ENCODE measurements at regions not wholly inside any gene's neighbourhood (a gene's known extent, or its start where the extent isn't known, plus 50 kb on each side); places are given as distances from the start of the nearest gene placed in this dataset.

DNA sequence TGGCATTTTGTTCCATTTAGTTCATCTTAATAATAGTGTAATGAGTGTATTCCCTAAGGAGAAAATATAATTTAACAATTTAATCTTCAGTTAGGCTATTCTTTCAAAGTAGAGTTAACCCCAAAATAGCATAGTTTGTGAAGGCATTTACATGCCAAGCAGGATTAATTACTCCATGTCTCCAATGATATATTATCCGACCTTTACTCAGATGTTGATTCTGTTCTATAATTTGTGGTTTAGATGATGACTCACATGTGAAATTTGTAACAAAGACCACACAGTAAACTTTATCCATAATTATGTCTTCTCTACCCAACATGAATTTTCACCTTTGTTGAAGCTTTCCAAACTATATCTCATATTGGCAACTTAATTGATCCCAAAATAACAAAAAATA, 2065.2 kb downstream of the MRPL39 start:
- DNase-seq (ENCODE audit: extremely low read depth, low read depth), result no peak
- TF ChIP-seq, protein P1, sequence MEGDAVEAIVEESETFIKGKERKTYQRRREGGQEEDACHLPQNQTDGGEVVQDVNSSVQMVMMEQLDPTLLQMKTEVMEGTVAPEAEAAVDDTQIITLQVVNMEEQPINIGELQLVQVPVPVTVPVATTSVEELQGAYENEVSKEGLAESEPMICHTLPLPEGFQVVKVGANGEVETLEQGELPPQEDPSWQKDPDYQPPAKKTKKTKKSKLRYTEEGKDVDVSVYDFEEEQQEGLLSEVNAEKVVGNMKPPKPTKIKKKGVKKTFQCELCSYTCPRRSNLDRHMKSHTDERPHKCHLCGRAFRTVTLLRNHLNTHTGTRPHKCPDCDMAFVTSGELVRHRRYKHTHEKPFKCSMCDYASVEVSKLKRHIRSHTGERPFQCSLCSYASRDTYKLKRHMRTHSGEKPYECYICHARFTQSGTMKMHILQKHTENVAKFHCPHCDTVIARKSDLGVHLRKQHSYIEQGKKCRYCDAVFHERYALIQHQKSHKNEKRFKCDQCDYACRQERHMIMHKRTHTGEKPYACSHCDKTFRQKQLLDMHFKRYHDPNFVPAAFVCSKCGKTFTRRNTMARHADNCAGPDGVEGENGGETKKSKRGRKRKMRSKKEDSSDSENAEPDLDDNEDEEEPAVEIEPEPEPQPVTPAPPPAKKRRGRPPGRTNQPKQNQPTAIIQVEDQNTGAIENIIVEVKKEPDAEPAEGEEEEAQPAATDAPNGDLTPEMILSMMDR (IDR thresholded peaks at IDR 0.05; ENCODE audit: low read depth, low read length), result no peak

DNA sequence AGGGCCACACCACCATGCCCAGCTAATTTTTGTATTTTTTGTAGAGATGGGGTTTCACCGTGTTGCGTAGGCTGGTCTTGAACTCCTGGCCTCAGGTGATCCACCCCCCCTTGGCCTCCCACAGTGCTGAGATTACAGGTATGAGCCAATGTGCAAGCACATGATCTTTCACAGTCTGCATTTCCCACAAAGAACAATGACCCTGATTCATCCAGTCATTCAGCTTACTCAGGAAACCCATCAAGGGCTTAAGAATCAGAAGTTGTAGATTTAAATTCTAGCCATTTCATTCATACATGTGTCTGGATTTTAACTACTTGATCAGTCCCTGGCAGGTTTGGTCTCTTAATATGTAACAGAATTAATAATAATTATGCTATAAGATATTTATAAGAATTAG, 2065.7 kb downstream of the MRPL39 start:
- TF ChIP-seq, protein P1 (IDR thresholded peaks at IDR 0.05; ENCODE audit: low read depth, low read length), result no peak
- DNase-seq (ENCODE audit: extremely low read depth, low read depth), result no peak

DNA sequence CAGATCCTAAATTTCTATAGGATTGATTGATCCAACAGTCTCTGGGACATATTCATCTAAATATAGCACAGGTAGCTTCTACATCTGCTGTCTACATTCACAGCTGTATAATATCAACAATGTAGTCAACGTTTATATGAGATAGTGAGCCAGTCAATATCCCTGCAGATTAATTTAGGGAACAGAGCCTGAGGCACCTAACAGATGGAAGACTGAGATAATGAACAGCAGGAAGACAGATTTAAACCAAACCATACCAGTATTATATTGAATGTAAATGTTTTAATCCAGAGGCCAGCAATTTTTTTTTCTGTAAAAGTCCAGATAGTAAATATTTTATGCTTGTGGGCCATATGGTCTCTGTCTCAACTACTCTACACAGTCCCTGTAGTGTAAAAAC, 2072.4 kb downstream of the MRPL39 start:
- TF ChIP-seq, protein P1 (IDR thresholded peaks at IDR 0.05; ENCODE audit: low read depth, low read length), result no peak

DNA sequence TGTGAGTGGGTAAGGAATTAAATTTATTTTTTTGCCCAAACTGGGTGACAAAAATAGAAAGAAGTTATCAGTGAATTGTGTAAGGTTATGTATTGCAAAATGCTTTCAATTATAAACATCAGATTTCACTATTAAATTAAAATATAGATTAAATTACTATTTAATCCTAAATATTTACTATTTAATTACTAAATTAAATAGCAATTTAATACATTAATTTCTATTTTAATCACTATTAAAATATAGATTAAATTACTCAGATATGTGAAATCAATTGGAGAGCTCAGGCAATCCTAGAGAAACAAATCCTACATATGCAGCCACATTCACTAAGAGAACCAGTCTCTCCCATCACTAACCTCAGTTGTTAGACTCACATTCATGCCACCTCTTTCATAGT, 2075.8 kb downstream of the MRPL39 start:
- no peak for DNase-seq (ENCODE audit: extremely low read depth, low read depth)
- TF ChIP-seq, protein P1 (IDR thresholded peaks at IDR 0.05; ENCODE audit: low read depth, low read length), result no peak

More for the DNA sequence above, 2072.4 kb downstream of the MRPL39 start:
- no peak for DNase-seq (ENCODE audit: extremely low read depth, low read depth)

DNA sequence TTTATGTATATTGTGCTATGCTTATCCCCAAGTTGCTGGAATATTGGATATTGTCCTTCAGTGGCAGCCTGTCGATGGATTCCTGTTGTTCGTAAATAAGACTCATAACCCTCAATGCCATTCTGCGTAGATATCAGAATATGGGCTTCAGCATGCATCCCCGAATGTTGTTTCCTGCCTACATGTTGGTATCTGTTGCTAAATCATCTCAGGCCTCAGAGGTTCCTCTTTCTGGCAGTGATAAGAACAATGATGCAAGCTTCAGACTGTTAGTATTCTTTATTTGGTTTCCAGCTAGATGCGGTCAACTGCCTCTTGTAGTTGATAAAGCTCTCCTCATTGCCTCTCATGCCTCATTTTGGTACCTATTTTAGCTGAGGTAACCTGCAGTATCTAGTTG, 2082.6 kb downstream of the MRPL39 start:
- DNase-seq (ENCODE audit: extremely low read depth, low read depth), result no peak
- TF ChIP-seq, protein P1 (IDR thresholded peaks at IDR 0.05; ENCODE audit: low read depth, low read length), result no peak

DNA sequence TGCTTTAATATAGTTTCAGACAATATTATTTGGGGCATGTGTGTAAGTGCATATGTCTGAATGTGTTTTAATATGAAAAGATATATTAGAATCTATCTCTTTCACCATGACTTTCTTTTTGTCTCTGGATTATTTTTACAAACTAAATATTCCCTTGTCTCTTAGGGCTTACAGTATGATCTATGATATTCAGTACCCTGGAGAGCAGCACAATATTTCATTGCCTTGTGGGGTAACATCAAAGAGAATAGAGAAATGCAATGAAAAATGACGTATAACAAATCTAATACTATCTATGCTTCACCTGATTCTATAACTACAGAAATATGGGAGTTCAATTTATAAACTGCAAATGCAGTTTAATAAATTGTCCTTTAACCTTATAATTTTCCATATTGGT, 2084.5 kb downstream of the MRPL39 start:
- no peak for DNase-seq (ENCODE audit: extremely low read depth, low read depth)
- TF ChIP-seq, protein P1 (IDR thresholded peaks at IDR 0.05; ENCODE audit: low read depth, low read length), result no peak

DNA sequence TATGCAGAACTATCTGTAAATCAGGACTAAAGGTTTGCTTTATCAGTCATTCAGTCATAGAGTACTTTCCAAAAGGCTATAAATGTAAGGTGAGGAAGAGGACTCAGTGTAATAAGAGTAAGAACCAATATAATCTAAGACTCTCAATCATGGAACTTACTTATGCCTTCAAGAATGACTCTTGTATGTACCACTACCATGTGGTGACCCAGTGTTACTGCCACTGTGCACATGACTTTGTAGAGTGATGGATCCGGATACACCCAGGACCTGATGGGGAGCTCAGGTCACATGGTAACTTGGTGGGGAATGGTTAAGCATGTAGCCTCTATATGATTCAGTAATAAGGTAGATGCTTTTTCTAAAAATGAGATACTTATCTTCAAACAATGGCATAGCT, 2099.8 kb downstream of the MRPL39 start:
- DNase-seq (ENCODE audit: extremely low read depth, low read depth), result no peak
- TF ChIP-seq, protein P1 (IDR thresholded peaks at IDR 0.05; ENCODE audit: low read depth, low read length), result no peak

Data from AG09319 (cell line).